ENCODE measurements at regions not wholly inside any gene's neighbourhood (a gene's known extent, or its start where the extent isn't known, plus 50 kb on each side); places are given as distances from the start of the nearest gene placed in this dataset.

GRCh38 chr16:87218281-87219055 lies 98.7 kb downstream of the C16orf95 start:
- no peak for TF ChIP-seq CTCF (IDR thresholded peaks at IDR 0.05; ENCODE audit: insufficient read depth, missing control alignments)
- no peak for DNase-seq (ENCODE audit: insufficient read length, low spot score)

GRCh38 chr16:87219287-87219909 lies 97.8 kb downstream of the C16orf95 start:
- DNase-seq (ENCODE audit: insufficient read length, low spot score) (no peak), FAIRE-seq (no peak)
- no peak for TF ChIP-seq CTCF (IDR thresholded peaks at IDR 0.05; ENCODE audit: insufficient read depth, missing control alignments)

More at GRCh38 chr16:87218281-87219055, 98.7 kb downstream of the C16orf95 start:
- FAIRE-seq, result no peak

DNA sequence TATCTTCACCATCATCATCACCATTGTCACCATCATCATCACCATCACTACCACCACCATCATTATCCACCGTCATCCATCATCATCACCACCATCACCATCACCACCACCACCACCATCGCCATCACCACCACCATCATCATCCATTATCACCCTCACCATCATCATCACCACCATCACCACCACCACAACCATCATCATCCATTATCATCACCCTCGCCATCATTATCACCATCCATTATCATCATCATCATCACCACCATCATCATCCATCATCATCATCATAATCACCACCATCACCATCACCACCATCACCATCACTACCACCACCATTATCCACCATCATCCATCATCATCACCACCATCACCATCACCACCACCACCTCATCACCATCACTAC lies 95.6 kb downstream of the C16orf95 start:
- DNase-seq (ENCODE audit: insufficient read length, low spot score) (no peak), FAIRE-seq (no peak)
- no peak for TF ChIP-seq CTCF (IDR thresholded peaks at IDR 0.05; ENCODE audit: insufficient read depth, missing control alignments)

DNA sequence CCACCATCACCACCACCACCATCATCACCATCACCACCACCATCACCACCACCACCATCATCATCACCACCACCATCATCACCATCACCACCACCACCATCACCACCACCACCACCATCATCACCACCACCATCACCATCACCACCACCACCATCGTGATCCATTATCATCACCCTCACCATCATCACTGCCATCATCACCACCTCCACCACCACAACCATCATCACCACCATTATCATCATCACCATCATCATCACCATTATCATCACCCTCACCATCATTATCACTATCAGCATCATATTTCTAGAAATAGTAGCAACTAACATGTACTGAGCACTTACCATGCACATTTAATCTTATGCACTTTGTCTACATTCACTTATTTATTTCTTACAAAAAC lies 94.9 kb downstream of the C16orf95 start:
- DNase-seq (ENCODE audit: insufficient read length, low spot score), result no peak
- TF ChIP-seq CTCF (IDR thresholded peaks at IDR 0.05; ENCODE audit: insufficient read depth, missing control alignments), result no peak
- FAIRE-seq, result no peak

DNA sequence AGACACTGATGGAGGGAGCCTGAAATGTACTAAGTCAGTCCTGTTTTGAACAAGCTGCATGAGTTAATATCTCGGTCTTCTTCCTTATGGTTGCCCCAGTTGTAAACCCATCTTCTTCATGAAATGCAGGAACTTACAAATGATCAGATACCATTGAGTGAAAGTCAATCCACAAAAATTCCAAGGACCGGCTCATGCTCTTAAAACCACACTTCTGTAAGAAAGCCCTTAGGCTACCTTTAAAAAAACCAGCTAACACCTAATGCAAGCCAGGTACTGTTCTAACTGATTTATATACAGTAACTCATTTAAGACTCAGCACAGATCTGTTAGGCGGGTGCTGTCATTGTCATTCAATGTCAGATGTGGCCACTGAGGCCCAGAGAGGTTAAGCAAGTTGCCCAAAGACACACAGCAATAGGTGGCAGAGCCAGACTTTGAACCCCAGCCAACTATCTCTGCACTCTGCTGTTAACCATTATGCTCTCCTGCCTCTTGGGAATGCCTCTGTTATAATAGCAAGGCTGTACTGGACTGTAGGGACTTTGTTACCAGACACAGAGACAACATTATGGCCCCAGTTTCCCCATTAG lies 93.4 kb downstream of the C16orf95 start:
- FAIRE-seq, result no peak
- DNase-seq (ENCODE audit: insufficient read length, low spot score), result no peak
- no peak for TF ChIP-seq CTCF (IDR thresholded peaks at IDR 0.05; ENCODE audit: insufficient read depth, missing control alignments)

DNA sequence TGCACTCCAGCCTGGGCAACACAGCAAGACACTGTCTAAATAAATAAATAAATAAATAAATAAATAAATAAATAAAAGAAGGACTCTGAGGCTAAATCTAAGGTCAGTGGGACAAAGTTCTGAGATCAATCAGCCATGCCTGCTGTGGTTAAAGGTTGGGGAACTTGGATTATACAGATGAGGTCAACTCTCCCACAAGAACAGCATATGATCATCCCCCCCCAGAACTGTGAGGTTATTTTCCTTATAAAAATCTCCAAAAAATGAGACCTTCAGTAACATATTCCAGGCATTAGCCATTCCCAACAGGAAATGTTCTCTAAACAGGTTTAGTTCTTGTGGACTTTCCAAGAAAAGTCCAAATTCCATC lies 90.3 kb downstream of the C16orf95 start:
- no peak for TF ChIP-seq CTCF (IDR thresholded peaks at IDR 0.05; ENCODE audit: insufficient read depth, missing control alignments)
- FAIRE-seq (no peak), DNase-seq (ENCODE audit: insufficient read length, low spot score) (no peak)

Measured in D721Med (cell line).